ENCODE measurements at regions not wholly inside any gene's neighbourhood (a gene's known extent, or its start where the extent isn't known, plus 50 kb on each side); places are given as distances from the start of the nearest gene placed in this dataset.
"Not testable (repeated sequence)": the region's sequence is repeated elsewhere in the genome, so short reads cannot be mapped to it uniquely, and the experiment has no call there.

DNA sequence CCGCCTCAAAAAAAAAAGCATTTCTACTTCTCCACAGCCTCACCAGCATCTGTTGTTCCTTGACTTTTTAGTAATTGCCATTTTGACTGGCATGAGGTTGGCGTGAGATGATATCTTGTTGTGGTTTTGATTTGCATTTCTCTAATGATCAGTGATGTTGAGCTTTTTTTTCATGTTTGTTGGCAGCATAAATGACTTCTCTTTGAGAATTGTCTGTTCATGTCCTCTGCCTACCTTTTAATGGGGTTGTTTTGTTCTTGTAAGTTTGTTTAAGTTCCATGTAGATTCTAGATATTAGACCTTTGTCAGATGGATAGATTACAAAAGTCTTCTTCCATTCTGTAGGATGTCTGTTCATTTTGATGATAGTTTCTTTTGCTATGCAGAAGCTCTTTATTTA lies 182.9 kb downstream of the FOXG1 start:
- no peak for DNase-seq

- DNase-seq, result no peak
Measured at GRCh38 chr14:28952161-28952560, 185.6 kb downstream of the FOXG1 start.

DNA sequence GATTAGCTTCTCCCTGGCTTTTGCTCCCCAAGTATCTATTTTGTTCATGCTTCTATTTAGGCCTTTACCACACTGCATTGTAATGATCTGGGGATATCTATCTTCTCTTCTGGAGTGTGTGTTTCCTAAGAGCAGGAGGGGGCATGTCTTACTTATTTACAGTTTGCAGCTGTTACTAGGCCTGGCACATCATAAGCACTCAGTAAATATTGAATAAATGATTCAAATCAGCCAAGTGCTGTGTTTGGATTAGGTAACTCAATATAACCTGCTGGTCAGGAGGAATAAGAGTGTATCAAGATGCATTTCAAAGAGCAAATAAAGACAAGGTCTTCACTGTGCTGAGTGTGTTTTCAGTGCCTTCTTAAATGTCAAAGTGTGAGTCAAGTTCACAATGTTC lies 186.1 kb downstream of the FOXG1 start:
- no peak for DNase-seq

GRCh38 chr14:28953973-28954372 lies 187.4 kb downstream of the FOXG1 start:
- no peak for DNase-seq

GRCh38 chr14:28966416-28967233 lies 200.0 kb downstream of the FOXG1 start:
- no peak for DNase-seq

- no peak for DNase-seq
Measured at GRCh38 chr14:28975084-28975483, 208.5 kb downstream of the FOXG1 start.

DNA sequence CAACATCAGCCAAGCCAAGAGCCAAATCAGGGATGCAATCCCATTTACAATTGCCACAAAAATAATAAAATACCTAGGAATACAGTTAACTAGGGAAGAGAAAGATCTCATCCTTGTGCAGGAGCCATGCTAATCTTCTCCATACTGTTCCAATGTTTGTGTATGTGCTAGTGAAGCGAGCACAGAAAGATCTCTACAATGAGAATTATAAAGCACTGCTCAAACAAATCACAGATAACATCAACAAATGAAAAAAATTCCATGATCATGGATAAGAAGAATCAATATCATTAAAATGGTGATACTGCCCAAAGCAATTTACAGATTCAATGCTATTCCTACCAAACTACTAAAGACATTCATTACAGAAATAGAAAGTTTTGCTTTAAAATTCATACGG lies 215.6 kb downstream of the FOXG1 start:
- DNase-seq, result no peak

DNA sequence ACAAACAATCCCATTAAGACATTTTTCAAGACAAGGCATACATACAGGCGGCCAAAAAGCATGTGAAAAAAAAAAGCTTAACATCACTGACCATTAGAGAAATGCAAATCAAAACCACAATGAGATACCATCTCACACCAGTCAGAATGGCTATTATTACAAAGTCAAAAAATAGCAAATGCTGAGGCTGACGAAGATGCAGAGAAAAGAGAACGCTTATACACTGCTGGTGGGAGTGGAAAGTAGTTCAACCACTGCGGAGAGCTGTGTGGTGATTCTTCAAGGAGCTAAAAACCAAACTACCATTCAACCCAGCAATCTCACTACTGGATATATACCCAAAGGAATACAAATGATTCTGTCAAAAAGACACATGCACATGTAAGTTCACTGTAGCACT lies 216.7 kb downstream of the FOXG1 start:
- no peak for DNase-seq

- no peak for DNase-seq
Measured at GRCh38 chr14:28987516-28987915, 220.9 kb downstream of the FOXG1 start.

DNA sequence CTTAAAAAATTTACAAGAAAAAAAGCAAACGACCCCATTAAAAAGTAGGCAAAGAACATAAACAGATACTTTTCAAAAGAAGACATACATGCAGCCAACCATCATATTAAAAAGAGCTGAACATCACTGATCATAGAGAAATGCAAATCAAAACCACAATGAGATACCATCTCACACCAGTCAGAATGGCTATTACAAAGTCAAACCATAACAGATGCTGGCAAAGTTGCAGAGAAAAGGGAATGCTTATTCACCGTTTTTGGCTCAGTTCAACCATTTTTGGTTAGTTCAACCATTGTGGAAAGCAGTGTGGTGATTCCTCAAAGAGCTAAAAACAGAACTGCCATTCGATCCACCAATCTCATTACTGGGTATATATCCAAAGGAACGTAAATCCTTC lies 230.6 kb downstream of the FOXG1 start:
- DNase-seq, result not testable (repeated sequence)

GRCh38 chr14:28999656-29000055 lies 233.1 kb downstream of the FOXG1 start:
- no peak for DNase-seq

GRCh38 chr14:29005647-29006046 lies 239.1 kb downstream of the FOXG1 start:
- no peak for DNase-seq

GRCh38 chr14:29007990-29008389 lies 241.4 kb downstream of the FOXG1 start:
- no peak for DNase-seq

GRCh38 chr14:29016050-29016900 lies 249.7 kb downstream of the FOXG1 start:
- no peak for DNase-seq

DNA sequence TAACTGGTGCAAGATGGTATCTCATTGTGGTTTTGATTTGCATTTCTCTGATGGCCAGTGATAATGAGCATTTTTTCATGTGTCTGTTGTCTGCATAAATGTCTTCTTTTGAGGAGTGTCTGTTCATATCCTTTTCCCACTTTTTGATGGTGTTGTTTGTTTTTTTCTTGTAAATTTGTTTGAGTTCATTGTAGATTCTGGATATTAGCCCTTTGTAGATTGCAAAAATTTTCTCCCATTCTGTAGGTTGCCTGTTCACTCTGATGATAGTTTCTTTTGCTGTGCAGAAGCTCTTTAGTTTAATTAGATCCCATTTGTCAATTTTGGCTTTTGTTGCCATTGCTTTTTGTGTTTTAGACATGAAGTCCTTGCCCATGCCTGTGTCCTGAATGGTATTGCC lies 256.9 kb downstream of the FOXG1 start:
- not testable (repeated sequence) for DNase-seq

- DNase-seq, result not testable (repeated sequence)
Measured at GRCh38 chr14:29027441-29027840, 260.9 kb downstream of the FOXG1 start.

- DNase-seq, result not testable (repeated sequence)
Measured at GRCh38 chr14:29027941-29028705, 261.5 kb downstream of the FOXG1 start.

DNA sequence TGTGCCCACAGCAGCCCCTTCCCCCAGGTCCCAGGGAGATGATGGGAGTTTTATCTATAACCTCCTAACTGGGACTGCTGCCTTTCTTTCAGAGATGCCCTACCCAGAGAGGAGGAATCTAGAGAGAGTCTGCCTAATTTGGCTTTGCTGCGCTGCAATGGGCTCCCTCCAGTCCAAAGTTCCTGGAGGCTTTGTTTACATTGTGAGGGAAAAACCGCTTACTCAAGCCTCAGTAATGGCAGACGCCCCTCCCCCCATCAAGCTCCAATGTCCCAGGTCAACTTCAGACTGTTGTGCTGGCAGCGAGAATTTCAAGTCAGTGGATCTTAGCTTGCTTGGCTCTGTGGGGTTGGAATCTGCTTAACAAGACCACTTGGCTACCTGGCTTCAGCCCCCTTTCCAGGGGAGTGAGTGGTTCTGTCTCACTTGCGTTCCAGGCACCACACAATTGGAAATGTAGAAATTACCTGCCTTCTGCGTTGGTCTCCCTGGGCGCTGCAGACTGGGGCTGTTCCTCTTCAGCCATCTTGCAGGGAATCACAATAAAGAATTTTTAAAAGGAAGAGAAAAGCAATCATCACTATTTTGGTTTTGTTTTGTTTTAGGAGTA lies 262.5 kb downstream of the FOXG1 start:
- no peak for DNase-seq

GRCh38 chr14:29030121-29030520 lies 263.5 kb downstream of the FOXG1 start:
- DNase-seq, result no peak

DNA sequence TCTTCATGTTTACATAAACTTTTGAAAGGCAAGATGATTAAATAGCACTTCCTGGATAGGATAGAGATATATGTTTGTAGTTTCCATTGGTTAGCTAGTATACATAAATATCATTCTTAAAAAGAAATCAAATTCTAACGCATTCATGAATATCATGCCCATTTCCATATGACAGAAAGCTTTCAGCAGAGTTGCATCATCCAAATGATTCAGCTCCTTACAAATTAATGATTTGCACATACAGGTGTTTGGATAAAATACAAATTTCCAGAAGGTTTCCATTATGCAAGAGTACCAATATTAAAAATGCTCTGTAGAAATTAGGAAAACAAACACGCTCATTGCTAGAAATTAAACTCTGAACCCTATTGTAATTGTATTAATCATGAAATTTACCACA lies 264.4 kb downstream of the FOXG1 start:
- DNase-seq, result no peak

DNA sequence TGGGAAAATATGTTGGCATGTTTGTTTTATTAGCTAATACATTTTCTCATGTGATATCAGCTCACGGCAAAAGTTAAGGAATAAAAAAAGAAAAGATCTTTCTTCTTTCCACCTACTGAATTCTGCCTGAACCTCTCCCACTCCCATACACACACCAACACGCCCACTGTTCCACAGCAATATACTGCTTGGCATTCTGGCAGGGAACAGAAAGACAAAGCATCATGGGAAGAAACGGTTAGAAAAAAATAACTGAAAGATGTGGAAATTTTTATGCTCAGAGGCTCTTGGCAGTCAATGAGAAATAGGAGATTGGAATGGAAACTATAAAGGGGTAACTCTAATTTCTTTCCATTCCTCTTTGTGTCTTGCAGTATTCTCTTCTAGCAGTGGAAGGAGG lies 268.5 kb downstream of the FOXG1 start:
- no peak for DNase-seq

GRCh38 chr14:29037411-29037810 lies 270.8 kb downstream of the FOXG1 start:
- DNase-seq, result no peak

DNA sequence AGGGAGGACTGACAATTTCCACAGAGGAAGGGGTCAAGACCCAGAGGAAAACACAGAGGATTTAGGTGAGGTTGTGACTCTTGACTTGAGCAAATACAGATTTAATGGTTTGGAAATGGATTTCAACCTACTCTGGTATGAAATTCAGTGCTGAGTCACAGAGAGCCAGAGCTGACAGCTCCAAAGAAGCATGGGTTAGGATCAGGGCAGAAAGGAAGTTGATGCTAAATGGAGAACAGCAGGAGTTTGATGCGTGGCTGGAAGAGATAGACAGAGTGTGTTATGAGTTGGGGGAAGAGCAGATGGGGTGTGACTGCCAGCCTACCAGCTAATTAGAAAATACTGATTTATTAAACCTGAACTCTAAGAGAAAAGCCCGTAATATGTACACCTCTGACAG lies 272.6 kb downstream of the FOXG1 start:
- DNase-seq, result no peak
